ENCODE measurements at regions not wholly inside any gene's neighbourhood (a gene's known extent, or its start where the extent isn't known, plus 50 kb on each side); places are given as distances from the start of the nearest gene placed in this dataset.

GRCh38 chr13:109454167-109454917 is 332.0 kb downstream of the IRS2 start:
- Mint-ChIP-seq H3K27ac (ENCODE audit: unreplicated experiment) (peak overlapping the region; percentile 94), H3K27me3 (ENCODE audit: unreplicated experiment) (no peaks in the 10 kb centered on the region), H3K4me1 (ENCODE audit: unreplicated experiment) (peaks cover 36% of the 10 kb centered on the region), H3K36me3 (ENCODE audit: unreplicated experiment) (peaks cover 2% of the 10 kb centered on the region), H3K9me3 (ENCODE audit: unreplicated experiment) (peaks cover 5% of the 10 kb centered on the region), H3K4me3 (ENCODE audit: unreplicated experiment) (no peak overlapping the region)
- DNase-seq (ENCODE audit: extremely low spot score, unreplicated experiment), result no peak
- TF ChIP-seq CTCF (IDR thresholded peaks at IDR 0.05), result no peak

GRCh38 chr13:109451726-109452125 is 334.7 kb downstream of the IRS2 start:
- no peak for DNase-seq (ENCODE audit: extremely low spot score, unreplicated experiment)
- peaks cover 36% of the 10 kb centered on the region for H3K4me1 Mint-ChIP-seq (ENCODE audit: unreplicated experiment)
- peaks cover 5% of the 10 kb centered on the region for H3K9me3 Mint-ChIP-seq (ENCODE audit: unreplicated experiment)
- H3K4me3 Mint-ChIP-seq (ENCODE audit: unreplicated experiment), result no peak overlapping the region
- H3K27me3 Mint-ChIP-seq (ENCODE audit: unreplicated experiment), result no peaks in the 10 kb centered on the region
- peak; percentile 15 for TF ChIP-seq CTCF (IDR thresholded peaks at IDR 0.05)
- H3K27ac Mint-ChIP-seq (ENCODE audit: unreplicated experiment), result peak overlapping the region; percentile 79
- H3K36me3 Mint-ChIP-seq (ENCODE audit: unreplicated experiment), result peaks cover 2% of the 10 kb centered on the region

- Mint-ChIP-seq H3K36me3 (ENCODE audit: unreplicated experiment) (peaks cover 7% of the 10 kb centered on the region), H3K4me3 (ENCODE audit: unreplicated experiment) (no peak overlapping the region), H3K27me3 (ENCODE audit: unreplicated experiment) (no peaks in the 10 kb centered on the region), H3K27ac (ENCODE audit: unreplicated experiment) (no peak overlapping the region), H3K9me3 (ENCODE audit: unreplicated experiment) (peaks cover 19% of the 10 kb centered on the region), H3K4me1 (ENCODE audit: unreplicated experiment) (peaks cover 16% of the 10 kb centered on the region)
- TF ChIP-seq CTCF (IDR thresholded peaks at IDR 0.05), result no peak
- DNase-seq (ENCODE audit: extremely low spot score, unreplicated experiment), result no peak
These were observed 337.8 kb downstream of the IRS2 start for GRCh38 chr13:109448629-109449028.

- Mint-ChIP-seq H3K36me3 (ENCODE audit: unreplicated experiment) (peaks cover 9% of the 10 kb centered on the region), H3K27me3 (ENCODE audit: unreplicated experiment) (no peaks in the 10 kb centered on the region), H3K27ac (ENCODE audit: unreplicated experiment) (no peak overlapping the region), H3K4me3 (ENCODE audit: unreplicated experiment) (no peak overlapping the region), H3K9me3 (ENCODE audit: unreplicated experiment) (peaks cover 19% of the 10 kb centered on the region), H3K4me1 (ENCODE audit: unreplicated experiment) (peaks cover 9% of the 10 kb centered on the region)
- TF ChIP-seq CTCF (IDR thresholded peaks at IDR 0.05), result no peak
- no peak for DNase-seq (ENCODE audit: extremely low spot score, unreplicated experiment)
These were observed 338.7 kb downstream of the IRS2 start for GRCh38 chr13:109447667-109448066.

- Mint-ChIP-seq H3K36me3 (ENCODE audit: unreplicated experiment) (peaks cover 5% of the 10 kb centered on the region), H3K27me3 (ENCODE audit: unreplicated experiment) (no peaks in the 10 kb centered on the region), H3K27ac (ENCODE audit: unreplicated experiment) (no peak overlapping the region), H3K4me1 (ENCODE audit: unreplicated experiment) (no peaks in the 10 kb centered on the region), H3K4me3 (ENCODE audit: unreplicated experiment) (no peak overlapping the region), H3K9me3 (ENCODE audit: unreplicated experiment) (peaks cover 18% of the 10 kb centered on the region)
- no peak for TF ChIP-seq CTCF (IDR thresholded peaks at IDR 0.05)
- DNase-seq (ENCODE audit: extremely low spot score, unreplicated experiment), result no peak
These were observed 346.1 kb downstream of the IRS2 start for GRCh38 chr13:109440320-109440719.
